HG03135 (cell line): ENCODE measurements at regions not wholly inside any gene's neighbourhood (a gene's known extent, or its start where the extent isn't known, plus 50 kb on each side); places are given as distances from the start of the nearest gene placed in this dataset.

Experiments used
- ATAC-seq: cut with Tn5 transposase; IDR thresholded peaks from one replicate; pipeline ENCODE4 v1.9.1; 2021; ENCODE audit warnings: mild to moderate bottlenecking, moderate library complexity; ENCODE audit not compliant: unreplicated experiment

DNA sequence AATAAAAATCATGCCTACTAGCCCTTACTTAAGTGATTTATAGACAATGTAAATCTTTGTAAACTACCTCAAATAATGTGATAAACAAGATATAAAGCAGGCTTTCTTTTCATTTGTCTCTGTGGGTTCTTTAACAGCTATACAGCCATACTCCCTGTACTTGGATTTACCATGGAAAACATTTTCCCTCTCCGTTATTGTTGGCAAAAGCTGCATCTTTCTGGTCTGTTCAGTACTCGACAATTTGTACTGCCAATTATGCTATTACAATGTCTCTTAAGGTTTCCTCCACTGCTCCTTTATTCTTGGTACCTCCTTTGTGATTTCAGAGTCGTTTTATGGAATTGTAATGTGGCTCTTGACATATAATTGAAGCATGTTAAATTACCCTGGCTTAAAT lies 426.3 kb upstream of the PKDCC start:
- no peak for ATAC-seq

DNA sequence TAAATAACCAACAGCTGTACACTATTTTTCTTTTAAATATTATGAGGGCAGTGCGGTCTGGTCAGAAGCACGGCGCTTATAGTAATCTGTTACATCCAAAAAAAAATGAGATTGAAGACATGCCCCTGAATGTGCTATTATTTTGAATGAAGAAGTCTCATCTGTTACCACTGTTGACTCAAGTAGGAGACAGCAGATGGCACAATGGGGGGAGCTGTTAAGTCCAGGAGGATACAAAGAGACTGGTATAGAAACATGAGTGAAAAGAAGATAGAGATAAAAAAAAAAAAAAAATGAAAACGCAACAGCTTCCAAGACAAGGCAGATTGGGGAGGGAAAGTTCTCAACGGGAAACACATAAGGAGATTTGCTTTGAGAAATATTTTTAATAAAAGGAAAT lies 425.5 kb upstream of the PKDCC start:
- ATAC-seq: no peak

DNA sequence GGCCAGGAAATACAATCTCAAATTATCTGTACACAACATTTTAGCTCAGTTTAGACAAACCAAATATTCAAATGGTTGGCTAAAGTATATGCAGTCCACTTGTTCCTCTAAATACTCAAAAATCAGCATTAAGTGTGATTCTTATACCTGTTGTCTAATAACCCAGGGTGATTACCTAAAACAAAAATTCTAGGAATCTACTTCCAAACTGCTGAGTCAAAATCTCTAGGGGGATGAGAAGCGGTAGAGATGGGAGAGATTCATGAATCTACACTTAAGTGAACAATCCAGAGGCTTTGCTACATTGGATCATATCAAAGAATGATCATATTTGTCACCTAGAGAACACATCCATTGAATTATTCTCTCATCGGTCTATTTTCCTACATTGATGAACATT lies 420.9 kb upstream of the PKDCC start:
- no peak for ATAC-seq

DNA sequence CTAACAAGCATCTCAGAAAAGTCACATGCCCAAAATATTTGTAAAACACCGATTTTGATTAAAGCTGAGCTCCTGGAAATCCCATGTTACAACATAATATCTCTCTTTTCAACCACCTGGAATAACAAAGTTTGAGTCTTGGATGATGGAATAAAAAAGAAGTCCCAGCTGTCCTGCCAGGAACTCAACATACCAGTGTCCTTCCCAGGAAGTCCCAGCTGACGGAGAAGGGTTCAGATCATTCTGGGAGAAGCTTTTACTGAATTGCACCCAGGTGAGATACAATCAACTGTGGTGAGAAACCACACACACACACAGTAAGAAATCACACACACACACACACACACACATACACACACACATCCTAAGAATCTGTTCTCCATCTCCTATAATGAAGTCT lies 413.1 kb upstream of the PKDCC start:
- ATAC-seq: no peak

DNA sequence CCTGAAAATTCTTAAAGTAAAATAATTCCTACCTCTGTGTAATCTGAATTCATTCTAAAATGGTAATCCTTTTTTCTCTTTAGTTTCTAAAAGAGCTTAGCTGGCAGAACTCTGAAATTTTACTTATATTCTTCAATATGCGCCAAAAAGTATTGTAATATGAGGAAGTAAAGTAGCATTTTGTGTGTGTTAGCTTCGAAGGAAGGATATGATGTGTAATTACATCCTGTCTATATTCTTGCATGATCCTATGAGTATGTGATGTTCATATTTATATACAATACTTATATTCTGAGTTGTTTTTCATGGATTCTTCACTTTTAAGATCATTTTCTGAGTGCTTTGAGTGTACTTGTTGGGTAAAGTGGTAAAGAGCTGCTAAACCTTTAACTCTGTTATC lies 402.9 kb upstream of the PKDCC start:
- no peak for ATAC-seq

DNA sequence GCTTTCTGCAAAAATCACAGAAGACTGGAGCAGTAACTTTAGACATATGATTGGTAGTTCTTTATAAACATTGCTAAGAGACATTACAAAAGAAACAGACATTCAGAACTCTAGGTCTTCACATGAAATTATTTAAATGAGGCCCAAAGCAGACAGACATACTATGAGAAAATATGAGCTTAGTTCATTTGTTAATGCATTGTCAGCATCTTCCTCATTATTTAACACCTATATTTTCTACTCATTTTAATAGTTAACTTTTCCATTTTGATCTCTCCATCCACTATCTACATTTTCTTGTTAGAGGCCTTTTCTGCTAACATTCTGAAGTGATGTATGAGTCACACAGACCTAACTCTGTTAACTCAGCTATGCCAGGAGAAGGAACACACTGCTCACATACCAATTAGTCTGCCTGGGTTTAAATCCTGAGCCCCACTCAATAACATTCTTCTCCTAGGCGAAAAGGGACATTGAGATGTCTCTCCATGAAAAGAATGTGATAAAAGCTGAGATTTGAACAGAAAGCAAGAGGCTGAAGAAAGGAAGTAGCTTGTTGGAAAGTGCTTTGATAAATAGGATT lies 400.3 kb upstream of the PKDCC start:
- no peak for ATAC-seq

DNA sequence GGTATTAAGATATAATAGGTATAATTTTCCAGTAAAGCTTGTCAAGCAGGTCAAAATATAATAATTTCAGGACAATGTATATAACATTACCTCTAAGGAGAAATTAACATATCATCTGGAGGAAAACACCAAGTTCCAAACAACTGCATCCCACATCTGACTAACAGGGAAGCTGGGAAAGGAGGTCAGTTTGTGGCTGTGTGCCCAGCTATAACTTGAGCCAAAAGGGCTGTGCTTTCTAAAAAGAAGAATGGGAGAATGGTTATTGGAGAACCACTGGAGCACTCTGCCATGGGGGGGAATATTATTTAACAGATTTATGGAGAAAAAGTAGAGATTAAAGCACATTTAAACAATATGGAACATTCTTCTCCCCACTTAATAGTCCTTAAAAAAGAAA lies 390.6 kb upstream of the PKDCC start:
- no peak for ATAC-seq

DNA sequence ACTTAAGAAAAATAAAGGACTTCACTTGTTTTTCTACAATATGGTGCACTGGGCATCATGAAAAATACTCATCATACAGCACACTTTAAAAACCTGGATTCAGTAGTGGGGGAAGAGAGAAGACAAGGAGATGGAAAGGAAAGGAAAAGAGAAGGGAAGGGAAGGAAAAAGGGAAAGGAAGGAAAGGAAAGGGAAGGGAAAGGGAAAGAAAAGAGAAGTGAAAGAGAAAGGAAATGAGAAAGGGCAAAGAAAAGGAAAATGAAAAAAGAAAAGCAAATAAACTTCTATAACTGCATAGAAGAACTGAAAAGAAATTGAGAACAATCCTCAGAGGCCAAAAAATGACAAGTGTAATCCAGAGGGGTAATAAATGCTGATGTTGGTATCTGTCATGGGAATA lies 388.1 kb upstream of the PKDCC start:
- no peak for ATAC-seq

DNA sequence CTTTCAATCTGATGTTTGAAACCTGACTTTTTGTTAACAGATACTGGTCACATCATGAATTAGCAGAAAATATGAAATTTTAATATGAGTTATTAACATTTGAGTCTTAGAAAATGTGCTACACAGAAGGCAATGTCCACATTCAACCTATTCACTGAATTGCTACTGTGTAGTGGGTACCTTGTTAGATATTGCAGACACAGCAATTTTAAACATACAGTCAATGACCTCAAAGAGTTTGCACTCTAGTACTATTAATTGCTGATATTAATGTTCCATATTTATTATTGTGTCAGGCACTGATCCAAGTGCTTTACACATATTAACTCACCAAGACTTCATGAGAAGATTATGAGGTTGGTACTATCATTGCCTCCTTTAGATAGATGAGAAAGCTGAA lies 385.4 kb upstream of the PKDCC start:
- ATAC-seq: no peak

DNA sequence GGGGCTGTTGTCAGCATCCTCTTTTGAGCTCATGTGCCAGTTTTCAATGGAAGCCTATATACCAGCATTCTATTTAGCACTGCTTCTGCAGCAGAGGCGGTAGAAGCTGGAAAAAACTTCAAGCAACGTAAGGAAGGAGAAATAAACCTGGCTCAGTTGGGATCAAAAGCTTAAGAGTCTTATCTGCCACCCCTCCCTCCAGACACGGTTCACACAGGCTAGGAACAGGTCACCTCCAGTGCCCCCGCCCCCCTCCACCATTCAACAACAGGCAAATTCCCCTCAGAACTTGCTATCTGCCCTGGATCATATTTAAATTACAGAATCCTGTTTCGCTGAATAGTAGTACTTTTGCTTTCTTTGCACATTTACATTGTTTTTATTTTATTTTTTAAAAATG lies 384.8 kb upstream of the PKDCC start:
- no peak for ATAC-seq

DNA sequence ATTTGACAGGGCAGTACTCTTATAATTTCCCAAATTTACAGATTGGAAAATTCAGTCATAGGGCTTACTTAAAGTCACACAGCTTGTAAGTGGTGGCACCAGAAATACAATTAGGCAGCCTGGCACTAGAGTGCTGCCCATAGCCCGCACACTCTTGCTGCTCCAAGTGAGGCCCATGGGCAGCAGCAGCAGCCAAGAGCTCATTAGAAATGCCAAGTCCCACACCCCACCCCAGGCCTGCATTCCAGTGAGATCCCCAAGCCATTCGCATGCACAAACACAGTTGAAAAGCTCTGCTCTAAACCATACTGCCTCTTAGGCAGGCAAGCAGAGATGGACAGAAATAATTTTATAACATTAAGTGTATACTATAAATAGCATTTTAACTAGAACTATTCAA lies 379.3 kb upstream of the PKDCC start:
- ATAC-seq: no peak

DNA sequence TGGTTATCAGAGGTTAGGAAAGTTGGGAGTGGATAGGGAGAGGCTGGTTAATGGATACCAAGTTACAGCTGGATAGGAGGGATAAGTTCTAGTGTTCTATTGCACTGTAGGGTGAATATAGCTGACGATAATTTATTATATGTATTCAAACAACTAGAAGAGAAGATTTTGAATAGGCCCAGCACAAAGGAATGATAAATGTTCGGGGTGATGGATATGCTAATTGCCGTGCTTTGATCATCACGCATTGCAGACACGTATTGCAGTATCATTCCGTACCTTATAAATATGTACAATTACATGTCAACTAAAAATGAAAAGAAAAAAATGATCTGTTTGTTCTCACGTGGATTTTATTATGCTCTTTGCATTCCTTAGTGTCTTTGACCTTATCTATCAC lies 369.2 kb upstream of the PKDCC start:
- ATAC-seq: no peak

DNA sequence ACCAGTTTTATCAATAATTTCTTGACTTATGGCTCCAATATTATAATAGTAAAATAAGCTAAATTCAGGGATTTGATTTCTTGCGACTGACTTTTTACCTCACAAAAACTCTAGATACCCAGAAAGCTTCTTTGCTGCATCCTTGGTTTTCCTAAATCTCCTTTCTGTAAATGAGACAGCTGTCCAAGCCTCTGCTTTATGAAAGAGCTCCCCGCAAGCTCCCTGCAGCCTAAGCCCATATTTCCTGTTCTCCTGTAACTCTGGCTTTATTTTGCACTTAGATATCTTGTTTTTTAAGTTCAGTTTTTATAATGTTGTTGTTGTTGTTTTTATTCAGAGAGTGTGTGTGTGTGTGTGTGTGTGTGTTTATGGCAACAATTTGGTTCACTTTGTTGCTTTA lies 361.7 kb upstream of the PKDCC start:
- ATAC-seq: no peak

DNA sequence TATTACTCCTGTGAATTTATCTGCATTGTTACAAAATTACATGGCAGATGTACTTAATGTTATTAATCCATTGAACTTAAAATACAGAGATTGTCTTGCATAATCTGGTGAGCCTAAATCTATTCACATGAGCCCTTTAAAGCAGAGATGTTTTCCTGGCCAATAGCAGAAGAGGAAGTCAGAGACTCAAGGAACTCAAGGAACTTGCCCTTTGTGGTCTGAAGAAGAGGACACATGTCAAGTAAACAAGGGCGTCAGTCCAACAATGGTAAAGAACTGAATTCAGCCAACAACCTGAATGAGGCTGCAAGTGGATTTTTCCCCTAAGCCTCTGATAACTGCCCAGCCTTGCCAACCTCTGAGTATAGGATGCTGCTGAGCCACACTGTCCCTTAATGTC lies 356.3 kb upstream of the PKDCC start:
- no peak for ATAC-seq

DNA sequence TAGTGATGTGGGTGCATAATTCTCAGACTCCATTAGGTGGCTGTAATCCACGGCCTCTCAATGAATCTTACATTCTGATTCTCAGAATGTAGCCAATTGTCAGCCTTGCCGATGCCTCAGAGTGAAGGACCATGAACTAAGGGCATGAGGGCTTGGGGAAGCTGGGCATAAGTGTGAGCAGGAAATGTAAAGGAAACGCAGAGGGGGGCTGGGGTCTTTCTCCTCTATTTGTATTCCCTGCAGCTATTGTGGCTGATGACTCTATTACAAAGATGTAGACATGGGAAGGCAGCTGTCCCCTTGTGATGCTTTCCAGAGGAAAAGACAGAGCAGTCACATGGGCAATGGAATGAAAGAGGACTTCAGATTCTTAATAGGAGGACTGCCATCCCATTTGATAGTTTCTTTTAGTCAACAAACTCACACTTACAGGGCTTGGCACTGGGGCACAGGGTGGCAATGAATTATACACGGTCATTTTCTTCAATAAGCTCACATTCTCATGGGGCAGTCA lies 353.2 kb upstream of the PKDCC start:
- no peak for ATAC-seq

DNA sequence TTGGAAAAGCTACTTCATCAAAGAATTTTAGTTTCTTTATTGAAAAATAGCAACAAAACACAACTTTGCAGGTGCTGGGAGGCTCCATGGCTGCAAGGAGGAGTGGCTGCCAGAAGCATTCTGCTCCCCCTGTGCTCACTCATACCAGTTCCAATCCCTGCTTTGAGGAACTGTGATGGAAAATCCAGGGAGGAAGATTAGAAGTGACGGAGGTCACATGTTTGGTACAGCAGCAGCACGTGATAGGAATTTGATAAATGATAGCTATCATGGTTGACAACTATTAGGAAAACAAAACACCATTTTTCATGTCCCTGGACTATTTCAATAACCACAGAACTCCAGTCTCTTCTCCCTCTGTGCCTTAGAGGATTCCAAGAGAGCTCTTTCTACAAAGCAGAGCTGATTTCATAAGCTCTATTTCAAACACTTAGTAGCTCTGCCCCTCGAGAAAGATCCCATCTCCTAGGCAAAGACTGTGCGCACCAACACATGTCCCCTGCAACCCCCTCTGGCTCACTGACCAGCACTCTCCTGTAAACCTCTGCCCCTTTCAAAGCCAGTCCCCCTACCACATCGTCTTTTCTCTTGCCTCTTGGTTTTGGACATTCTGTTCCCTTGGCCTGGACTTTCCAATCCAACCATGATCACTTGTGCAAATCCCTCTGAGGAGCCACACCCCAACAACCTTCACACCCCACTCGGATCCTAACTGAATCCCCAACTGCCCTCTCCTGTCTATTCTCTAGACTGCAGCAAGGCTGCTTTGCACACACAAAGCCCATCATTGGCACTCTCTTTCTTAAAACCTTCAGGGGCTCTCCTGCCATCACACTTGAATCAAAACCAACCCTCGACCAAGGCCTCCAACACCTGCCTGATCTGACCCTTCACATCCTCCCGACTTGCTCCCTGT lies 352.4 kb upstream of the PKDCC start:
- ATAC-seq: no peak

DNA sequence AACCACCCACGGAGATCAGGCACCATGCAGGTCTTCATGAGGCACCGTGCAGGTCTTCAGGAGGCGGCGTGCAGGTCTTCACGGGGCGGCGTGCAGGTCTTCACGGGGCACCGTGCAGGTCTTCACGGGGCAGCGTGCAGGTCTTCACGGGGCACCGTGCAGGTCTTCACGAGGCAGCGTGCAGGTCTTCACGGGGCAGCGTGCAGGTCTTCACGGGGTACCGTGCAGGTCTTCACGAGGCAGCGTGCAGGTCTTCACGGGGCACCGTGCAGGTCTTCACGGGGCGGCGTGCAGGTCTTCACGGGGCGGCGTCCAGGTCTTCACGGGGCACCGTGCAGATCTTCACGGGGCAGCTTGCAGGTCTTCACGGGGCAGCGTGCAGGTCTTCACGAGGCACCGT lies 350.4 kb upstream of the PKDCC start:
- no peak for ATAC-seq

DNA sequence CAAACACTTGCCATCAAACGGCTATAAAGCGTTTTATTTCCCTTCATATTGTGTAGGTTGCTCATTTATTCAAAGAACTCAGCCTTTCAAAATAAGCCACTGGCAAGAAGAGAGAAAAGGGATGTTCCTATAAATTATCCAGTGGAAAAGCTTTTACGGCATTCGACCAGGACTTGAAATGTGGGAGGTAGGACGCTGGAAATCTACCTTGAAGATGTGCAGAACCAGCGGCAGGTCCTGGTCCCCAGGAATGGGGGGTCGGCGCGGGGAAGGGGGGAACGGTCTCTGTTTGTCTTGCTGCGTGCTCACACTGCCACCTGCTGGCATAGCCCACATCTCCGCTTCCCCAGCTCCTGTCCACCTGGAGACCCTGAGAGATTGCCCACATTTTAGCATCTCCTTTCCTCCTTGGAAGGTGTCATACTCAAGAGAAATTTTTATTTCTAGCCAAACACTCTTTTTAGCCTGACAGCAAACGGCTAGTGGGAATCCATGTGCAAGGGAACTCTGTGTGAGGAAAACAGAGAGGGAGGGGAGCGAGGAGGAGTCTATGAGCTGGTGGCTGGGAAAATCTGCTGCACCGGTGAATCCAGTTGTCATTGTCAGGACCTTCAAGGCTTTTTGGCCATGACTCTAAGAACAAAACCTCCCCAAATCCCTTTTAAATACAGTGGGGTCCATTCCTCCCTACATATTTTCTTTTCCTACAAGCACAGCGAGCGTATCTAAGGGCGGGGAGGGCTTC lies 349.0 kb upstream of the PKDCC start:
- ATAC-seq: no peak

DNA sequence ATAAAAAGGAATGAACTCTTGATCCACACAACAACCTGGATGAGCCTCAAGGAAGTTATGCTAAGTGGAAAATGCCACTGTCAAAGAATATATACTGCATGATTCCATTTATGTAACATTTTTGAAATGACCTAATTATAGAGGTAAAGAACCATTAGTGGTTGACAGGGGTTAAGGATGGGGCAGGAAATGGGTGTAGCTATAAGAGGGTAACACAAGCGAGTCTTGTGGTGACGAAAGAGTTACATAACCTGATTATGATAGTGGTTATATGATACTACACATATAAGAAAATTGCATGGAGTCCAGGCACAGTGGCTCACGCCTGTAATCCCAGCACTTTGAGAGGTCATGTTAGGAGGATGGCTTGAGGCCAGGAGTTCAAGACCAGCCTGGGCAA lies 346.6 kb upstream of the PKDCC start:
- no peak for ATAC-seq

DNA sequence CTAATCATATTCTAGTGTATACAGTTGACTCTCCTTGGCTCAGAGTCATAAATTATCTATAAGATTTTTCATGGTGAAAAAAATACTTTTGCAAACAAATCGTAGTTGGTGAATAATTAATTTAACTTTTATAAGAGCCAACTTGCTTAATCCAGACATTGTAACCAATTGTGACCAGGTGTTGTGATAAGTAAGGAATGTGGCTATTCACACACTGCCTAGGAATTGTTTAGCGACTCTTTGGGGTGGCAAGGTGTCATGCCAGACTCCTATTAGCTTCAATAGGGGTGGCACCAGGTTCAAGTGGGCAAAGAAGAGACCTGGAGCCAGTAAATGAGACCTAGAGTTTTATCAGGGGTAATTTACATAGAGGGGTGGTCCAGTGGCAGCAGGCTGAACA lies 344.7 kb upstream of the PKDCC start:
- ATAC-seq: no peak

DNA sequence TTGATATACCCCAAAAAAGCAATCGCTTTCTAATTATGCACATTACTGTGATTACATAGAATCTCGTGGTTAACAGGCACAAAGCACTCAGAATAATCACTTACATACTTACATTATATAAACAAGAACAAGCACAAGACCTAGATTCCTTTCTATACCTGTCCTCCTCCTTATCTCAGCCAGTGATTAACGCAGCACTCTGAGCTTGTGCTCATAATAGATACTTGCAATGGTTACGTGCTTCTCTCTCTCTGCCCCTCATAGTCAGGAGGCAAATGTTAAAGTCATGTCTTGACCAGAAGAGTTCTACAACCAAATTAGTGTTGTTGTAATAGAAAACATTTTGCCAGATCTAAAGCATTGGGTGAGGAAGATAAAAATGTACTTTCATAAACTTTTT lies 342.2 kb upstream of the PKDCC start:
- no peak for ATAC-seq

DNA sequence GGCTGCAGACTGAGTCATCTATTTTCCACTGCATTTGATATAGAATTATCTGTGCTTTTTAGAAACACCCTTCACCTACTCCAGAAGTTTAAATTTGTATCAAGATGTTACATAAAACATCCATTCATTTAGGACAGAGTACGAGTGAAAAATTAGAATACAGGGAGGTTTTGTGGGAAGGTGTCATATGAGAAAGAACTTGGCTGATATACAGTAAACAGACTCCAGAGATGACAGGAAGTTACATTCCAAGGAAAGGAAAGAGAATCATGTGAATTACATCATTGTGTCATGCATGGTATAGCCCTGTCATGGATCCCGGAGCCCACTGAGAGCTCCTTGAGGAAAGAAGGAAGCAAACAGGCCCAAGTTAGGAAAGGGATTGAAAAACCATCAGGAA lies 341.5 kb upstream of the PKDCC start:
- no peak for ATAC-seq
